Fibroblast of skin of left biceps (primary cell): ENCODE measurements at regions not wholly inside any gene's neighbourhood (a gene's known extent, or its start where the extent isn't known, plus 50 kb on each side); places are given as distances from the start of the nearest gene placed in this dataset.
"Not testable (repeated sequence)": the region's sequence is repeated elsewhere in the genome, so short reads cannot be mapped to it uniquely, and the experiment has no call there.

ENCODE experiments used
- DNase-seq, 2 experiments: peaks; one replicate each; pipeline ENCODE4 v3.0.0-alpha.2; 2013; ENCODE audit warnings: low read depth in 2 of 2

- DNase-seq = no peak
Observed at GRCh38 chr13:98075048-98075447, 67.8 kb upstream of the FARP1 start.

- DNase-seq = not testable (repeated sequence)
Observed at GRCh38 chr13:98076309-98076708, 66.6 kb upstream of the FARP1 start.

- DNase-seq = no peak
Observed at GRCh38 chr13:98080280-98080679, 62.6 kb upstream of the FARP1 start.

GRCh38 chr13:98083507-98083906 lies 59.4 kb upstream of the FARP1 start:
- DNase-seq = peak; percentile 84 to 89

GRCh38 chr13:98083936-98084335 lies 59.0 kb upstream of the FARP1 start:
- DNase-seq = no peak

- DNase-seq = no peak
Observed at GRCh38 chr13:98089246-98089645, 53.6 kb upstream of the FARP1 start.

GRCh38 chr13:98092888-98093287 lies 50.0 kb upstream of the FARP1 start:
- no peak for DNase-seq
